HEK293 (cell line): ENCODE measurements at regions not wholly inside any gene's neighbourhood (a gene's known extent, or its start where the extent isn't known, plus 50 kb on each side); places are given as distances from the start of the nearest gene placed in this dataset.

Source experiments
- CTCF ChIA-PET: fragments of 350-600 bp; formaldehyde crosslinking; extraction: SDS; loops from one replicate; lab custom pipeline; 2021; ENCODE audit warnings: antibody characterized with exemption; lab: Yijun Ruan, JAX
- POLR2A ChIA-PET: fragments of 300-600 bp; formaldehyde crosslinking; extraction: SDS; loops from one replicate; lab custom pipeline; 2020; ENCODE audit warnings: antibody characterized with exemption, inconsistent platforms; lab: Yijun Ruan, JAX
- H3K27ac ChIP-seq: fragments of 200-500 bp; sonication (Bioruptor generic); 2 replicates; pipeline ENCODE4 v1.5.1; 2014; ENCODE audit warnings: low read depth, low read length, control low read depth, inconsistent platforms; ENCODE audit errors: extremely low read depth
- H3K36me3 ChIP-seq, 2 experiments: fragments of 200-500 bp in 1 of 2; sonication (Bioruptor generic) in 1 of 2; 1 replicate in 1 of 2; 2 replicates in 1 of 2; pipeline ENCODE4 v1.5.1; 2014 to 2017; ENCODE audit warnings: inconsistent platforms in 2 of 2, low read length in 2 of 2; ENCODE audit not compliant: control insufficient read depth in 2 of 2, insufficient read depth in 1 of 2
- H3K4me1 ChIP-seq: fragments of 200-500 bp; sonication (Bioruptor generic); 2 replicates; pipeline ENCODE4 v1.5.1; 2014; ENCODE audit warnings: mild to moderate bottlenecking, low read length, inconsistent platforms; ENCODE audit not compliant: control insufficient read depth, insufficient read depth
- H3K4me3 ChIP-seq: 2 replicates; pipeline ENCODE4 v1.5.1; 2011; ENCODE audit warnings: low read depth, mild to moderate bottlenecking, control low read depth, low read length, moderate library complexity
- H3K9me3 ChIP-seq: fragments of 200-500 bp; sonication (Bioruptor generic); 2 replicates; pipeline ENCODE4 v1.5.1; 2014; ENCODE audit warnings: low read depth, low read length, inconsistent platforms; ENCODE audit not compliant: control insufficient read depth, insufficient read depth
- IKZF3 ChIP-seq: fragments of 450-650 bp; IDR thresholded peaks from 2 replicates; pipeline ENCODE4 v1.5.0; 2018; ENCODE audit warnings: missing biosample characterization, mild to moderate bottlenecking, missing genetic modification characterization, moderate library complexity
- TRIM28 ChIP-seq: IDR thresholded peaks from 2 replicates; pipeline ENCODE4 v1.6.1; 2011; ENCODE audit warnings: low read length, control low read depth, borderline replicate concordance
- ZNF146 ChIP-seq: fragments of 450-650 bp; formaldehyde crosslinking; IDR thresholded peaks from 2 replicates; pipeline ENCODE4 v1.5.1; 2016; ENCODE audit warnings: missing biosample characterization, missing genetic modification characterization
- ZNF175 ChIP-seq: fragments of 450-650 bp; formaldehyde crosslinking; IDR thresholded peaks from 2 replicates; pipeline ENCODE4 v1.5.1; 2016; ENCODE audit warnings: missing biosample characterization, missing genetic modification characterization
- ZNF19 ChIP-seq: fragments of 450-650 bp; formaldehyde crosslinking; IDR thresholded peaks from 2 replicates; pipeline ENCODE4; 2016; ENCODE audit warnings: missing biosample characterization, missing genetic modification characterization, low read depth
- ZNF214 ChIP-seq: fragments of 450-650 bp; formaldehyde crosslinking; IDR thresholded peaks from 2 replicates; pipeline ENCODE4 v1.5.1; 2017; ENCODE audit warnings: missing biosample characterization, mild to moderate bottlenecking, missing genetic modification characterization, borderline replicate concordance
- ZNF48 ChIP-seq: fragments of 450-650 bp; formaldehyde crosslinking; IDR thresholded peaks from 2 replicates; pipeline ENCODE4 v1.5.1; 2016; ENCODE audit warnings: missing biosample characterization, missing genetic modification characterization
- ZNF521 ChIP-seq: fragments of 450-650 bp; formaldehyde crosslinking; IDR thresholded peaks from 2 replicates; pipeline ENCODE4 v1.5.1; 2017; ENCODE audit warnings: missing biosample characterization, mild to moderate bottlenecking, missing genetic modification characterization
- ZNF639 ChIP-seq: fragments of 450-650 bp; formaldehyde crosslinking; IDR thresholded peaks from 2 replicates; pipeline ENCODE4 v1.5.1; 2016; ENCODE audit warnings: missing biosample characterization, missing genetic modification characterization
- ZNF677 ChIP-seq: fragments of 450-650 bp; IDR thresholded peaks from 2 replicates; pipeline ENCODE4 v1.5.0; 2018; ENCODE audit warnings: missing biosample characterization, mild to moderate bottlenecking, missing genetic modification characterization, moderate library complexity
- ZNF701 ChIP-seq: fragments of 450-650 bp; formaldehyde crosslinking; IDR thresholded peaks from 2 replicates; pipeline ENCODE4 v1.5.1; 2016; ENCODE audit warnings: missing biosample characterization, missing genetic modification characterization
- ZNF785 ChIP-seq: fragments of 450-650 bp; formaldehyde crosslinking; IDR thresholded peaks from 2 replicates; pipeline ENCODE4 v1.5.1; 2016; ENCODE audit warnings: missing biosample characterization, missing genetic modification characterization
- ZNF792 ChIP-seq: fragments of 450-650 bp; formaldehyde crosslinking; IDR thresholded peaks from 2 replicates; pipeline ENCODE4 v1.5.1; 2016; ENCODE audit warnings: missing biosample characterization, missing genetic modification characterization
- TF ChIP-seq, protein P1 (sequence below): fragments of 450-650 bp; formaldehyde crosslinking; IDR thresholded peaks from 2 replicates; pipeline ENCODE4 v1.5.1; 2017; ENCODE audit warnings: missing biosample characterization, mild to moderate bottlenecking, missing genetic modification characterization, moderate library complexity
- TF ChIP-seq, protein P2 (sequence below): fragments of 450-650 bp; formaldehyde crosslinking; IDR thresholded peaks from 2 replicates; pipeline ENCODE4 v1.5.1; 2016; ENCODE audit warnings: missing biosample characterization, missing genetic modification characterization
- TF ChIP-seq, protein P3 (sequence below): fragments of 450-650 bp; formaldehyde crosslinking; IDR thresholded peaks from 2 replicates; pipeline ENCODE4 v1.5.1; 2016; ENCODE audit warnings: missing biosample characterization, missing genetic modification characterization
- TF ChIP-seq, protein P4 (sequence below): fragments of 450-650 bp; formaldehyde crosslinking; IDR thresholded peaks from 2 replicates; pipeline ENCODE4 v1.5.1; 2016; ENCODE audit warnings: missing biosample characterization, missing genetic modification characterization

GRCh38 chr17:12590417-12590816 is 75.3 kb upstream of the MYOCD start:
- POLR2A ChIA-PET = no interaction called here
- no peak overlapping the region for H3K27ac ChIP-seq
- CTCF ChIA-PET = no interaction called here

DNA sequence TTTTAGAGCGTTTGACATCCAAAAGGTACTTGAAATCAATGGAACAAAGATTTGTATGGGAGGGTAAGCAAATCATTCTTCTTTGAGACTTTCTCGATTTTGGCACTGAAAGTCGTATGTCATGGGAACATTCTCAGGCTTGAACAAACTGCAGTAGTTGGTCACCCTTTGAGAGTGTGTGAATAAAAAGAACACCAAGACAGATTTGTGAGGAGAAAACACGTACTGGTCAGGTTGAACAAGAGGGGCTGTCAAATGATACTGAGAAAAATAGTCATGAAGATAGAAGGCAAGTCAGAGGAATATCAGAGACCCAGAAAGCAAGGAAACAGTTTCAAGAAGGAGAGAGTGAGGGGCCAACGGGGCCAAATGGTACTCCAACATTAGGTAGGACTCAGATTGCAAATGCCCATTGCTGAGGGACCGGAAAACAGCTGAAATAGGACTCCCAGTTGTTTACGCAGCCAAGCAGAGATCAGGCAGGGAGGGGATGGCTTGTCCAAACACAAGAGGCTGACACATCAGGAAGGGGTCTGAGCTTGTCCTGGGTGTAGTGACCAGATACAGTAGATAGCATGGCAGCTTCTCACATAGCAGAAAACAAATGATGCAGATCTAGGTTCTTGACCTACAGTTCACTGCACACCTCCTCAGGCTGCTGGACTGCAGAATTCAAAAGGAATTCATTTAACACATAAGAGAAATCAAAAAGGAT is 74.5 kb upstream of the MYOCD start:
- no peak overlapping the region for H3K27ac ChIP-seq
- no peaks in the 10 kb centered on the region for H3K9me3 ChIP-seq
- POLR2A ChIA-PET = no interaction called here
- CTCF ChIA-PET = interaction anchor here (0.7 kb wide), 1 partner anchor 47 kb away, joined by 3 read pairs; no protein-coding TSS in a partner anchor
- no peaks in the 10 kb centered on the region for H3K36me3 ChIP-seq
- TF ChIP-seq ZNF214 (tag by site-specific recombination) (no peak), TRIM28 (peak; percentile 35; the same call in 1 of the 2 replicates), ZNF48 (no peak), ZNF146 (no peak), ZNF639 (tag by site-specific recombination) (no peak), IKZF3 (tag by site-specific recombination) (no peak)
- TF ChIP-seq, protein P1, sequence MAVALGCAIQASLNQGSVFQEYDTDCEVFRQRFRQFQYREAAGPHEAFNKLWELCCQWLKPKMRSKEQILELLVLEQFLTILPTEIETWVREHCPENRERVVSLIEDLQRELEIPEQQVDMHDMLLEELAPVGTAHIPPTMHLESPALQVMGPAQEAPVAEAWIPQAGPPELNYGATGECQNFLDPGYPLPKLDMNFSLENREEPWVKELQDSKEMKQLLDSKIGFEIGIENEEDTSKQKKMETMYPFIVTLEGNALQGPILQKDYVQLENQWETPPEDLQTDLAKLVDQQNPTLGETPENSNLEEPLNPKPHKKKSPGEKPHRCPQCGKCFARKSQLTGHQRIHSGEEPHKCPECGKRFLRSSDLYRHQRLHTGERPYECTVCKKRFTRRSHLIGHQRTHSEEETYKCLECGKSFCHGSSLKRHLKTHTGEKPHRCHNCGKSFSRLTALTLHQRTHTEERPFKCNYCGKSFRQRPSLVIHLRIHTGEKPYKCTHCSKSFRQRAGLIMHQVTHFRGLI (tag by site-specific recombination) = no peak
- TF ChIP-seq, protein P2, sequence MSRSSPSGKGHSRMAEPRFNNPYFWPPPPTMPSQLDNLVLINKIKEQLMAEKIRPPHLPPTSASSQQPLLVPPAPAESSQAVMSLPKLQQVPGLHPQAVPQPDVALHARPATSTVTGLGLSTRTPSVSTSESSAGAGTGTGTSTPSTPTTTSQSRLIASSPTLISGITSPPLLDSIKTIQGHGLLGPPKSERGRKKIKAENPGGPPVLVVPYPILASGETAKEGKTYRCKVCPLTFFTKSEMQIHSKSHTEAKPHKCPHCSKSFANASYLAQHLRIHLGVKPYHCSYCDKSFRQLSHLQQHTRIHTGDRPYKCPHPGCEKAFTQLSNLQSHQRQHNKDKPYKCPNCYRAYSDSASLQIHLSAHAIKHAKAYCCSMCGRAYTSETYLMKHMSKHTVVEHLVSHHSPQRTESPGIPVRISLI (tag by site-specific recombination) = no peak
- TF ChIP-seq, protein P3, sequence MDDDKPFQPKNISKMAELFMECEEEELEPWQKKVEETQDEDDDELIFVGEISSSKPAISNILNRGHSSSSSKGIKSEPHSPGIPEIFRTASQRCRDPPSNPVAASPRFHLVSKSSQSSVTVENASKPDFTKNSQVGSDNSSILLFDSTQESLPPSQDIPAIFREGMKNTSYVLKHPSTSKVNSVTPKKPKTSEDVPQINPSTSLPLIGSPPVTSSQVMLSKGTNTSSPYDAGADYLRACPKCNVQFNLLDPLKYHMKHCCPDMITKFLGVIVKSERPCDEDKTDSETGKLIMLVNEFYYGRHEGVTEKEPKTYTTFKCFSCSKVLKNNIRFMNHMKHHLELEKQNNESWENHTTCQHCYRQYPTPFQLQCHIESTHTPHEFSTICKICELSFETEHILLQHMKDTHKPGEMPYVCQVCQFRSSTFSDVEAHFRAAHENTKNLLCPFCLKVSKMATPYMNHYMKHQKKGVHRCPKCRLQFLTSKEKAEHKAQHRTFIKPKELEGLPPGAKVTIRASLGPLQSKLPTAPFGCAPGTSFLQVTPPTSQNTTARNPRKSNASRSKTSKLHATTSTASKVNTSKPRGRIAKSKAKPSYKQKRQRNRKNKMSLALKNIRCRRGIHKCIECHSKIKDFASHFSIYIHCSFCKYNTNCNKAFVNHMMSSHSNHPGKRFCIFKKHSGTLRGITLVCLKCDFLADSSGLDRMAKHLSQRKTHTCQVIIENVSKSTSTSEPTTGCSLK (tag by site-specific recombination) = no peak
- no peak overlapping the region for H3K4me3 ChIP-seq
- peaks cover 7% of the 10 kb centered on the region for H3K4me1 ChIP-seq

More at GRCh38 chr17:12590417-12590816, 75.3 kb upstream of the MYOCD start:
- Histone ChIP-seq H3K4me3 (no peak overlapping the region), H3K4me1 (peaks cover 7% of the 10 kb centered on the region), H3K9me3 (no peaks in the 10 kb centered on the region), H3K36me3 (no peaks in the 10 kb centered on the region)
- no peak for TF ChIP-seq ZNF175
- TF ChIP-seq ZNF146 = no peak
- no peak for TF ChIP-seq ZNF677 (tag by site-specific recombination)
- TF ChIP-seq, protein P4, sequence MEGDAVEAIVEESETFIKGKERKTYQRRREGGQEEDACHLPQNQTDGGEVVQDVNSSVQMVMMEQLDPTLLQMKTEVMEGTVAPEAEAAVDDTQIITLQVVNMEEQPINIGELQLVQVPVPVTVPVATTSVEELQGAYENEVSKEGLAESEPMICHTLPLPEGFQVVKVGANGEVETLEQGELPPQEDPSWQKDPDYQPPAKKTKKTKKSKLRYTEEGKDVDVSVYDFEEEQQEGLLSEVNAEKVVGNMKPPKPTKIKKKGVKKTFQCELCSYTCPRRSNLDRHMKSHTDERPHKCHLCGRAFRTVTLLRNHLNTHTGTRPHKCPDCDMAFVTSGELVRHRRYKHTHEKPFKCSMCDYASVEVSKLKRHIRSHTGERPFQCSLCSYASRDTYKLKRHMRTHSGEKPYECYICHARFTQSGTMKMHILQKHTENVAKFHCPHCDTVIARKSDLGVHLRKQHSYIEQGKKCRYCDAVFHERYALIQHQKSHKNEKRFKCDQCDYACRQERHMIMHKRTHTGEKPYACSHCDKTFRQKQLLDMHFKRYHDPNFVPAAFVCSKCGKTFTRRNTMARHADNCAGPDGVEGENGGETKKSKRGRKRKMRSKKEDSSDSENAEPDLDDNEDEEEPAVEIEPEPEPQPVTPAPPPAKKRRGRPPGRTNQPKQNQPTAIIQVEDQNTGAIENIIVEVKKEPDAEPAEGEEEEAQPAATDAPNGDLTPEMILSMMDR (tag by site-specific recombination) = no peak
- no peak for TF ChIP-seq ZNF19 (tag by site-specific recombination)
- no peak for TF ChIP-seq ZNF521 (tag by site-specific recombination)
- TF ChIP-seq ZNF792 (tag by site-specific recombination) = no peak
- TF ChIP-seq ZNF785 (tag by site-specific recombination) = no peak
- TF ChIP-seq ZNF701 (tag by site-specific recombination) = no peak
- TF ChIP-seq, all 188 proteins: peak for 0
